Activated CD8-positive, alpha-beta T cell treated with anti-CD3 and anti-CD28 coated beads for 36 hours (primary cell): ENCODE measurements at regions not wholly inside any gene's neighbourhood (a gene's known extent, or its start where the extent isn't known, plus 50 kb on each side); places are given as distances from the start of the nearest gene placed in this dataset.

Source experiments
- ATAC-seq: fragments of 200-7000 bp; cut with Tn5 transposase; one replicate; pipeline ENCODE4 v1.10.0; 2021; ENCODE audit warnings: mild to moderate bottlenecking, moderate library complexity
- CTCF ChIA-PET: fragments of 350-600 bp; sonication (Branson Sonifier 250); formaldehyde crosslinking; loops from one replicate; lab custom pipeline; 2021; ENCODE audit warnings: antibody characterized with exemption; lab: Charles Lee
- POLR2A ChIA-PET: fragments of 350-600 bp; sonication (Branson Sonifier 250); formaldehyde crosslinking; loops from one replicate; lab custom pipeline; 2021; ENCODE audit warnings: antibody characterized with exemption; lab: Charles Lee
- DNase-seq: peaks from one replicate; pipeline ENCODE4 v3.0.0-alpha.2; 2020
- H3K27ac Mint-ChIP-seq: one replicate; pipeline ENCODE4 v1.8.0; 2021; ENCODE audit warnings: mild to moderate bottlenecking, mixed read lengths
- H3K27me3 Mint-ChIP-seq: one replicate; pipeline ENCODE4 v1.8.0; 2021; ENCODE audit warnings: mixed read lengths
- H3K36me3 Mint-ChIP-seq: one replicate; pipeline ENCODE4 v1.8.0; 2021; ENCODE audit warnings: low read depth, mixed read lengths
- H3K4me1 Mint-ChIP-seq: one replicate; pipeline ENCODE4 v1.8.0; 2021; ENCODE audit warnings: low read depth, mixed read lengths
- H3K4me3 Mint-ChIP-seq: one replicate; pipeline ENCODE4 v1.8.0; 2021; ENCODE audit warnings: mild to moderate bottlenecking, moderate library complexity, mixed read lengths
- H3K9me3 Mint-ChIP-seq: one replicate; pipeline ENCODE4 v1.8.0; 2021; ENCODE audit warnings: mixed read lengths
- CTCF ChIP-seq: fragments of 200-600 bp; IDR thresholded peaks from one replicate; pipeline ENCODE4 v1.8.0; 2022; ENCODE audit warnings: antibody characterized with exemption, mild to moderate bottlenecking
- intact Hi-C: fragments of 100-400 bp; cut with micrococcal nuclease; formaldehyde crosslinking; loops from one replicate; pipeline ENCODE4 v1.10.0; 2022

DNA sequence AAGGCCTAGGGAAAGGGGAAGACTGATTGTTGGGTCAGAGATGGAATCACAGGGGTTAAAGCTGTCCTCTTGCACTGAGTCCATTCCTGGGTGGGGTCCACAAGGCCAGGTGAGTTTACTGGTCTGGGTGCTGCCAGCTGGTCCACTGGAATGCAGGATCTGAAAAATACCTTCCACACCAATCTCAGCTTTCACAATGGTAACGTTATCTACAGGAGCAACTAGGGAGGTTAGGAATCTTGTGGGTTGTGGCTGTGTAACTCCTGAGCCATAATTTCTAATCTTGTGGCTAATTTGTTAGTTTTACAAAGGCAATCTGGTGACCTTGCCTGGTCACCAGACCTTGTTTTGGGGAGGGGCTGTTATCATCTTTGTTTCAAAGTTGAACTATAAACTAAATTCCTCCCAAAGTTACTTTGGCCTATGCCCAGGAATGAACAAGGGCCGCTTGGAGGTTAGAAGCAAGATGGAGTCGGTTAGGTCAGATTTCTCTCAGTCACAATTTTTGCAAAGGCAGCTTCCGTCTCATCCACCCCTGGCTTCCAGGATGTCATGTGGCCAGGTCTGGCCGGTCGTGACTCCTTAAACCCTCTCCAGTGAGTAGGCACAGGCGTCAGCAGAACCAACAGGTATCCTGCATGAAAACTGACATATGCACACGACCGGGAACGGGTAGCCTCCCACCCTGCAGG is 123.3 kb upstream of the SH3BP4 start:
- H3K9me3 Mint-ChIP-seq, result no peaks in the 10 kb centered on the region
- H3K27ac Mint-ChIP-seq, result no peak overlapping the region
- H3K4me3 Mint-ChIP-seq, result no peak overlapping the region
- H3K27me3 Mint-ChIP-seq, result peaks cover 2% of the 10 kb centered on the region
- intact Hi-C loops, result no loop called here
- H3K36me3 Mint-ChIP-seq, result no peaks in the 10 kb centered on the region
- DNase-seq (no peak), ATAC-seq (no peak)
- ChIA-PET CTCF (no interaction called here), POLR2A (no interaction called here)
- no peaks in the 10 kb centered on the region for H3K4me1 Mint-ChIP-seq
- no peak for TF ChIP-seq CTCF

- ChIA-PET CTCF (no interaction called here), POLR2A (no interaction called here)
- Mint-ChIP-seq H3K4me1 (no peaks in the 10 kb centered on the region), H3K36me3 (no peaks in the 10 kb centered on the region), H3K27me3 (peaks cover 2% of the 10 kb centered on the region), H3K9me3 (no peaks in the 10 kb centered on the region), H3K27ac (no peak overlapping the region), H3K4me3 (no peak overlapping the region)
- intact Hi-C loops, result no loop called here
- ATAC-seq, result no peak
- no peak for TF ChIP-seq CTCF
- no peak for DNase-seq
These were observed 124.5 kb upstream of the SH3BP4 start for GRCh38 chr2:234827096-234827860.

DNA sequence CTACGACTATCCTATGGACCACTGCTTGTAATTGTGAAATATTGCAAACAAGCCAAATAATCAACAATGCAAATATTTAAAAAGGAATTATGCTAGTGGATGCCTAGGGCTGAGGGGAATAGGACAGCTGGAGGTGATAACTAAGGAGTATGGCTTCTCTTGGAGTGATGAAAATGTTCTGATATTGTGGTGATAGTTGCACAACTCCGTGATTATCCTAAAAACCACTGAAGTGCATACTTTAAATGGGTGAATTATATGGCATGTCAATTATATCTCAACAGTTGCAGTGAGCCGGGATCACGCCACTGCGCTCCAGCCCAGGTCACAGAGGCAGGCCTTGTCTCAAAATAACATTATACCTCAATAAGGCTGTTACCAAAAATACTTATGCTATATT is 125.1 kb upstream of the SH3BP4 start:
- H3K36me3 Mint-ChIP-seq, result no peaks in the 10 kb centered on the region
- TF ChIP-seq CTCF, result no peak
- ChIA-PET CTCF (no interaction called here), POLR2A (no interaction called here)
- ATAC-seq, result no peak
- H3K4me1 Mint-ChIP-seq, result no peaks in the 10 kb centered on the region
- no peaks in the 10 kb centered on the region for H3K9me3 Mint-ChIP-seq
- no peak for DNase-seq
- no peak overlapping the region for H3K4me3 Mint-ChIP-seq
- no peak overlapping the region for H3K27ac Mint-ChIP-seq
- H3K27me3 Mint-ChIP-seq, result peaks cover 2% of the 10 kb centered on the region
- intact Hi-C loops, result no loop called here

- Mint-ChIP-seq H3K27me3 (peaks cover 2% of the 10 kb centered on the region), H3K4me3 (no peak overlapping the region), H3K9me3 (no peaks in the 10 kb centered on the region), H3K36me3 (no peaks in the 10 kb centered on the region), H3K27ac (no peak overlapping the region), H3K4me1 (no peaks in the 10 kb centered on the region)
- no peak for DNase-seq
- POLR2A ChIA-PET, result interaction anchor here (0.9 kb wide), 1 partner anchor 62 kb away, joined by 4 read pairs; no protein-coding TSS in a partner anchor
- CTCF ChIA-PET, result no interaction called here
- intact Hi-C loops, result no loop called here
- no peak for TF ChIP-seq CTCF
- ATAC-seq, result no peak
These were observed 126.2 kb upstream of the SH3BP4 start for GRCh38 chr2:234825616-234826015.

DNA sequence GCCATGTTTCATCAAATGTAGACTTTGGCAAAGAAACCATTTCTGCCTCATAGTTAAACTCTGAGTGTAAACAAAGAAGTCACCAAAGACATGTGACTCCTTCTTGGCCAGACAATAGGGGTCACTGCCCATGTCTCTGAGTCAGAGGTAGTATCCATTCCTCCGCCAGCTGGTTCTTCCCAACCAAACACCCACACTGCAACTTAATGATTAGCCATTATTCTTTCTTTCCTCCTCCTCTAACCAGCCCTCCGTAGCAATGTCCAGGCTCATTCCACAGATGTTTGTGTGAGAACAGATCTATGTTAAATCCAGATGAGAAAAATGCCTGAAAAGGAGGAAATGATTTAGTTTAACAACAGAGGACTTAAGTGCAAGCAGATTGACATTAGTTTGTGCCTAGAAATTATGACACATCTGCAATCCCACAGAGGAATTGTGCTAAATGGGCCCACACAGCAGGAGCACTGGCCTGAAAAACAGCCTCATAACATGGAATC is 127.9 kb upstream of the SH3BP4 start:
- TF ChIP-seq CTCF, result no peak
- H3K27ac Mint-ChIP-seq, result no peak overlapping the region
- POLR2A ChIA-PET, result no interaction called here
- peaks cover 2% of the 10 kb centered on the region for H3K27me3 Mint-ChIP-seq
- no peak overlapping the region for H3K4me3 Mint-ChIP-seq
- no peak for ATAC-seq
- no peaks in the 10 kb centered on the region for H3K36me3 Mint-ChIP-seq
- H3K9me3 Mint-ChIP-seq, result no peaks in the 10 kb centered on the region
- CTCF ChIA-PET, result no interaction called here
- H3K4me1 Mint-ChIP-seq, result no peaks in the 10 kb centered on the region
- intact Hi-C loops, result no loop called here
- no peak for DNase-seq
